ENCODE measurements at regions not wholly inside any gene's neighbourhood (a gene's known extent, or its start where the extent isn't known, plus 50 kb on each side); places are given as distances from the start of the nearest gene placed in this dataset.

DNA sequence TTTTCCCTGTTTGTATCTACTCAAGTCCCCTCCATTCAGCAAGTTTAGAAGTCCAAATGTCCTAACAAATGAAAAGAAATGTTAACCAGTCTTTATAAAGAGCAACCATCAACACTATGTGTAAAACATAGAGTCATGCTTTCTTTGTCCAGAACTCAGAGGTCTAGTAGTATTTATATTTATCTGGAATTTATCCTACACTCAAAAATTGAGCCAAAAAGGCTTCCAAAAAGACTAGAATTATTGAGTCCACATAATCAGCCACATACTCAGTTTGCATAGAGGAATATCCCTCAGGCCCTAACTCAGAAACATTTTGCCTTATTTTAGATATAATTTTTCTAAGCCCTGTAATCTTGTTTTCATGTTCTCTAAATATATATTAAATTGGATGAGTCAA, 455.0 kb downstream of the COL12A1 start:
- no peak for TF ChIP-seq POLR2AphosphoS5 (IDR thresholded peaks at IDR 0.05; ENCODE audit: low read depth, low read length)
- no peak for TF ChIP-seq SIN3A (IDR thresholded peaks at IDR 0.05; ENCODE audit: borderline replicate concordance, insufficient read depth, low read length)
- TF ChIP-seq TAF1 (IDR thresholded peaks at IDR 0.05; ENCODE audit: borderline replicate concordance, insufficient read depth, low read length), result no peak
- no peak for TF ChIP-seq FOXP2 (optimal IDR thresholded peaks at IDR 0.05; ENCODE audit: borderline replicate concordance, extremely low read depth, extremely low read length, insufficient read depth)
- no peak for TF ChIP-seq REST (IDR thresholded peaks at IDR 0.05; ENCODE audit: insufficient read depth in 1 of 2, low read depth in 2 of 2, low read length in 2 of 2)

DNA sequence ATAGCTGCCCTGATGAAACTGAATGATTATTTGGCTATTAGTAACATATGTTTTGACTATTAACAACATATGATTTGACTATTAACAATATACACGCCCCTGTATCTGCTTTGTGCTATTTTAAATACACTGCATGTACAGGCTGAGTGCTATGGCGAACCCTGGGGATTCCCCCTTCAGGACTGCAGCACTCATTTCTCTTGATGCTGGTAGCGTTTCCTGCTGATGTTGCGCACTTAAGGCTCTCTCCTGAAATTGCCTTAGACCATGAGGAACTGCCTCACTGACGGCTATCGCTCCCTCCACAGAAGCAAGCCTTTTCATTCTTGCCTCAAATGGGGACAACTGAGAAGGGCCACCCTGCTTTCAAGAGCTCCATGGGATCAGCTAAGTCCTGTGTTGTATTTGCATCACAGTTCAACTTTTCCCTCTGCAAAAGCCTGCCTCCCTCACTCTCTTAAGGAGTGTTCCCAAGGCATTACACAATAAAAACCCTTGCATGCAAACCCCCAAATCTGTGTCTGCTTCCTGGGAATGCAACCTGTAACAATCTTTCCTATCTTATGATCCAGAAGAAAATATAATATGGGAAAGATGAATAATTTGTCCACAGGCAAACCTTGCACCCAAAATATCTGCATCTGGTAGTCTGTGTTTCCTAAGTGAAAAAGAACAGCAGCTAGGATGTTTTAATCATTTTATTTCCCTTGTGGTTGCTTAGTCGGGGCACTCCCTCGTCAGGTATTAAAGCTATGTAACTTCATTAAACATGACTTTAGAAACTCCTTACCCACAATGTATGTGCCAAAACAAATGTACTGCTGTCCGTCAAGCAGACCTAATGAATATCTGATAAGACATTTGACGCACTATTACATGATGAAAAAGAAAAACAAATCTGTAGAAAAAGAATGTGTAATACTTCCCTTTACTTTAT, 456.4 kb downstream of the COL12A1 start:
- TF ChIP-seq REST (IDR thresholded peaks at IDR 0.05; ENCODE audit: insufficient read depth in 1 of 2, low read depth in 2 of 2, low read length in 2 of 2) (no peak), FOXP2 (optimal IDR thresholded peaks at IDR 0.05; ENCODE audit: borderline replicate concordance, extremely low read depth, extremely low read length, insufficient read depth) (no peak), POLR2AphosphoS5 (IDR thresholded peaks at IDR 0.05; ENCODE audit: low read depth, low read length) (no peak), SIN3A (IDR thresholded peaks at IDR 0.05; ENCODE audit: borderline replicate concordance, insufficient read depth, low read length) (no peak), TAF1 (IDR thresholded peaks at IDR 0.05; ENCODE audit: borderline replicate concordance, insufficient read depth, low read length) (no peak)

DNA sequence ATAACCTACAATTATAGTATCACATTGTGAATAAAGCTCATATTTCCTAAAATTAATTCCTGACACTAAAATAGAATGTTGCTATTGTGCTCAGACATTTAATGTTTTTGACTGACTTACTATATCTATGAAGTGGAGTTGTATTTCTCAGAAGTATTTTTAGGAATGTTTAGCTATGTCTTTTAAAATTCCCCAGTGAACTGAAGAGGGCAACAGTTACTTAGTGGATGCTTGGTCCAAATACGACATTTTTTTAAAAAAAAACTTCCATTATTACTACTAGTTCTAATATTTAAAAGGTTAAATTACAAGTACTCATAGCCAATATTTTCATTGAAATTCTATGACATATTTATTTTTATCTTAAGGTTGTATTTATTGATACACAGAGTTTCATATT, 460.2 kb downstream of the COL12A1 start:
- TF ChIP-seq TAF1 (IDR thresholded peaks at IDR 0.05; ENCODE audit: borderline replicate concordance, insufficient read depth, low read length), result no peak
- no peak for TF ChIP-seq SIN3A (IDR thresholded peaks at IDR 0.05; ENCODE audit: borderline replicate concordance, insufficient read depth, low read length)
- no peak for TF ChIP-seq REST (IDR thresholded peaks at IDR 0.05; ENCODE audit: insufficient read depth in 1 of 2, low read depth in 2 of 2, low read length in 2 of 2)
- no peak for TF ChIP-seq FOXP2 (optimal IDR thresholded peaks at IDR 0.05; ENCODE audit: borderline replicate concordance, extremely low read depth, extremely low read length, insufficient read depth)
- TF ChIP-seq POLR2AphosphoS5 (IDR thresholded peaks at IDR 0.05; ENCODE audit: low read depth, low read length), result no peak

GRCh38 chr6:74742793-74743508, 462.9 kb downstream of the COL12A1 start:
- no peak for TF ChIP-seq TAF1 (IDR thresholded peaks at IDR 0.05; ENCODE audit: borderline replicate concordance, insufficient read depth, low read length)
- no peak for TF ChIP-seq FOXP2 (optimal IDR thresholded peaks at IDR 0.05; ENCODE audit: borderline replicate concordance, extremely low read depth, extremely low read length, insufficient read depth)
- TF ChIP-seq POLR2AphosphoS5 (IDR thresholded peaks at IDR 0.05; ENCODE audit: low read depth, low read length), result no peak
- no peak for TF ChIP-seq REST (IDR thresholded peaks at IDR 0.05; ENCODE audit: insufficient read depth in 1 of 2, low read depth in 2 of 2, low read length in 2 of 2)
- TF ChIP-seq SIN3A (IDR thresholded peaks at IDR 0.05; ENCODE audit: borderline replicate concordance, insufficient read depth, low read length), result no peak

All from PFSK-1 (cell line).